Hypothalamus (tissue), 51 donors: ENCODE measurements at regions not wholly inside any gene's neighbourhood (a gene's known extent, or its start where the extent isn't known, plus 50 kb on each side); places are given as distances from the start of the nearest gene placed in this dataset.
"Not testable (repeated sequence)": the region's sequence is repeated elsewhere in the genome, so short reads cannot be mapped to it uniquely, and the experiment has no call there.

Source experiments
- DNase-seq, 51 donors: peaks; one replicate each; lab custom pipeline; 2025; lab: John Stamatoyannopoulos, UW

DNA sequence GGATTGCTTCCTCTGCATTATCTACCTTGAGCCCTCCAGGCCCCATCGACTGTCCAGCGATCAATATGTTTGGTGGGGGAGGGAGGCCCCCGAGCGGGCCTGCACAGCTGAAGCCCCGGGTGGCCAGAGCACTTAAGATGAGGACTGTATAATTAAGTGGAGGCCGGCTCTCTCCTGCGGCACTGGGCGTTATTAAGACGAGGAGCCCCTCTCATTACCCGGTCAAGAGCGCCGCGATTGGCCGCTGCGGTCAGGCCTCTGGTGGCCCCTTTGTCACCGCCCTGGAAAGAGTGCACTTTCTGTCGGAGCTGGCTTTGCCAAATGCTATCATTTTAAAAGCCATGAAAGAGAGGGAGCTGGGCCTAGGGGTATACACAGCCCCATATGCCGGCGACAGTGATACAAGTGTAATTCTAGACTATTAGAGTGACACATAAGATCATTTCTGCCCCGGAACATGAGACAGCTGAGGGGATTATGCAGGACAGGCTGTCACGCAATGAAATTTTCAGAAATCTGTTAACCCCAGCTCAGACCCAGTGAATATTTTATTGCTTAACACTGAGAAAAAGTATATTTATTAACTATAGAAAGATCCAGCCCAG is 106.3 kb upstream of the IRX1 start:
- DNase-seq: no peak

- DNase-seq: no peak
Observed at GRCh38 chr5:3484836-3485235, 110.8 kb upstream of the IRX1 start.

DNA sequence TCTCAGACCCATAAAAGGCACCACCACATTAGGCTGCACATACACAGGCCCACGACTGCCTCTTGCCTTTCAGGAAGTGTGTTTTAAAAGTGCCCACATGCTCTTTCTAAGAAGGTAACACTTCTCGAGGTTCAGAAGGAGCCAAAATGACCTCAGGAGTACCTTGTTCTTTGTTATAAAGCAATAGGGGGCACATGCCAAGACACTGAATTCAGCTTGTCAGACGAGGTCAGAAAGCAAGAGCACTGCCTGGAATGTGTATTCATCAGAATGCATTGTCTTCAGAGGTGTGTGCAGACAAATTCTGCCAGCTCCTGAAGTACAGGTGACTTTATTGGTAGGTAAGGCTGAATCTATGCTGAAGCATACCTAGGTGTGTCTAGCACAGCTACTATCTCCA is 114.5 kb upstream of the IRX1 start:
- DNase-seq: no peak

DNA sequence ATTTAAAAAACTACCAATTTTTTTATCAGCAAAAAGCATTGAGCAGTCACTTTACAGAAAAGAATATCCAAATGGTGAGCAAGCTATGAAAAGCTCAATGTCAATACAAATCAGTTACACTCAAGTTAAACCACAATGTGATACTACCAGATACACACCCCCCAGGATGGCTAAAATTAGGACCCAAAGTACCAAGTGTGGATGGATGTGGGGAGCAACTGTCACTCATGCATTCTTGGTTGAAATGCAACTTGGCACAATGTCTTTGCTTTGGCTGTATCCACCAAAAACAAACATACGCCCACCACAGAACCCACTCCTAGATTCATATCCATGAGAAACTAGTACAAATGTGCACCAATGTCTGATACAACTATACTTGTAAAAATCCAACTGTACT is 120.0 kb upstream of the IRX1 start:
- no peak for DNase-seq

DNA sequence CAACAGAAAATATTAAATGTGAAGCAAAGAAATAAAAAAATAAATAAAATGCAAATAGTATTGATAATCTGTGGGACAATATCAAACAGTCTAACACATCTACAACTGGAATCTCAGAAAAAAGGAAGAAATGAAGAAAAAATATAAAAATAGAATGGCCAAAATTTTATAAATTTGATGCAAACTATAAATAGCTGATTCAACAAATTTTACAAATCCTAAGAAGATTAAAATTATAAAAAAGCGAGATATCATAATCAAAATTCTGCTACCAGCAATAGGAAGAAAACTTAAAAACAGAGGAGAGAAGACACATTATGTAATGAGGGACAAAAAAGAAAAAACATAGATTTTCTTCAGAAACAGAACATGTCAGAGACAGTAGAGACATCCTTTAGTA is 129.2 kb upstream of the IRX1 start:
- no peak for DNase-seq

- no peak for DNase-seq
Observed at GRCh38 chr5:3460416-3460815, 135.2 kb upstream of the IRX1 start.

- DNase-seq: peak in 1 of 51 donors; percentile 7
Observed at GRCh38 chr5:3456121-3456681, 139.4 kb upstream of the IRX1 start.

DNA sequence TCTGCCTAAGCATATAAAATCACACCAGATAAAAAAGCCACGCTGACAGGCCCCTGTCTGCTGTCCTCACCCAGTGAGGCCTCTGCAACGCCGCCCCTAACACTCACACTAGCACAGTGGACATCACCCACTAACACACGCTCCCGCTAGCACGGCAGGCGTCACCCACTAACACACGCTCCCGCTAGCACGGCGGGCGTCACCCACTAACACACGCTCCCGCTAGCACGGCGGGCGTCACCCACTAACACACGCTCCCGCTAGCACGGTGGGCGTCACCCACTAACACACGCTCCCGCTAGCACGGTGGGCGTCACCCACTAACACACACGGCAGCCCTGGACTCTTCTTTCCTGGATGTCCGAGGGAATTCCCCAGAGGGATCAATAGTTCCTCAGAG is 141.6 kb upstream of the IRX1 start:
- DNase-seq: not testable (repeated sequence)

GRCh38 chr5:3452622-3453021 is 143.0 kb upstream of the IRX1 start:
- DNase-seq: no peak

DNA sequence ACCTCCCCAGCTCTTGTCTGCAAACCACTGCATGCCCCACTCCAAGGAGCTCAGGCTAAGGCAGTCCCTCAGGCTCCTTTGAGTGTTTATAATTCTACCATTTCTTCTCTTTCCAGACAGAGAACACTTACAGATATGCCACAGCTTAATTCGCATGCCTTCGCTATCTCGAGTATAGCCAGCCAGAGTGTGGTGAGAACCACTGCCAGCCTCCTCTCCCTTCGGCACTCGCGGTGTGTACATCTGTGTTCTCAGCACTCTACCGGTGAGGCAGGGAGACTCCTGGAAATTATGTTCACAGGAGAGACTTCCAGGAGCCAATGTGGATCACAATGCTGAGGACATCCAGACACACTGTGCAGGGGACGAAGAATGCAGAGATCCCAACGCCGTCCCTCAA is 143.7 kb upstream of the IRX1 start:
- no peak for DNase-seq

DNA sequence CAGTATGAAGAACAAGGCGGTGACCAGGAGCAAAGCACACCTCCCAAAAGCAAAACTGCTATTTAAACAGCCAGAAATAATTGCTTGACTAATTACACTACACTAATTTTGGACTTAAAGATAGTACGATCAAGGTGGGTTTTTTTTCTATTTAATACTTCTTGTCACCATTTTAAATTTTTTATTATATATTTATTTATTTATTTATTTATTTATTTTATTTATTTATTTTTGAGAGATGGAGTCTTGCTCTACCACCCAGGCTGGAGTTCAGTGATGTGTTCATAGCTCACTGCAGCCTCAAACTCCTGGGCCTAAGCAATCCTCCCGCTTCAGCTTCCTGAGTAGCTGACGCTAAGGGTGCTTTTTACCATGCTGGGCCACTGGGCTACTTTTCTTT is 146.2 kb upstream of the IRX1 start:
- no peak for DNase-seq

- no peak for DNase-seq
Observed at GRCh38 chr5:3446410-3446809, 149.2 kb upstream of the IRX1 start.

DNA sequence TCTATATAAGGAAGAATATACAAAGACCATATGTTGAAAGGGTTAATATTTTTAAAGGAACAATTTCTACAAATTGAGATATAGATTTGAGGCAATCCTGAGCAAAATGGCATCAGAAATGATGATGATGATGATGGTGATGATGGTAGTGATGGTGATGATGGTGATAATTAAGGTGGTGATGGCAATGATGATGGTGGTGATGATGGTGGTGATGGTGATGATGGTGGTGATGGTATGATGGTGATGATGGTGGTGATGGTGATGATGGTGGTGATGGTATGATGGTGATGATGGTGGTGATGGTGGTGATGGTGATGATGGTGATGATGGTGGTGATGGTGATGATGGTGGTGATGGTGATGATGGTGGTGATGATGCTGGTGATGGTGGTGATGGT is 150.1 kb upstream of the IRX1 start:
- DNase-seq: not testable (repeated sequence)

DNA sequence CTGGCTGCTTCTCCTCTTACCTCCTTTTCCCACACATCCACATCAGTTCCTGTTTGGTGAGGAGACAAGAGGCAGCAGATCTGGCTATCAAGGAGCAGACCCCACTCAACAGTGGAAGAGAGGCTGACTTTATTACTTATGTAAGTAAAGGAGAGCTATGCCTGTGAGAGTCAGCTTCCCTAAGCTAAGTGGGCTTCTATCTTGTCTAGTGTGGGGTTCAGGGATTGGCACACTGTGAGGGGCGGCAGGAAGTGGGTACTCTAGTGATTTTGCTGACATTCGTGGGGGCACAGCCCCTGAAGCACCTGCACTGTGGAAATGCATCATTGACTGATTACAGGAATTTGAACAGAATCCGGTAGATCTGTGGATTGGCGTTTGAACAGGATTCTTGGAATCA is 163.5 kb upstream of the IRX1 start:
- DNase-seq: no peak

GRCh38 chr5:3430691-3431090 is 164.9 kb upstream of the IRX1 start:
- DNase-seq: no peak

- peak in 18 of 51 donors; percentile 6 to 59 (median 34) for DNase-seq
Observed at GRCh38 chr5:3429962-3430361, 165.7 kb upstream of the IRX1 start.

DNA sequence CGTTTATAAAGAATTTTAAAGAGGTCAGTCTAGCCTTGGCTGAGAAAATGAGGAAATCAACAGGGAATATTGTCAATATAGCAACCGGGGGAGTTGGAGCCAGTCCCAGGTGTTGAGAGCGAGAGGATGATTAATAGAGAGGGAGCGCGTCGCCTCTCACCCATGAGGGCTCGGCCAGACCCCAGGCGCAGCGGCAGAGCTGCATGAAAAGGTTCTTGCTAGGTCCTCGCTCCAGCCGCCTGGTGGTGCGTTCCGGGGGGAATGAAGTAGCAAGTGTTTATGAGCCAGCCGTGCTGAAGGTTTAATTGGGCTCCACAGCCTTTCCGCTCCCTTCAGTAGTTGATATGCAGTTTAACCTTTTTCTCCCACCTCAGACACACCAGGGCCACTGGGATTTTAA is 167.3 kb upstream of the IRX1 start:
- DNase-seq: peak in 7 of 51 donors; percentile 3 to 17 (median 8)

DNA sequence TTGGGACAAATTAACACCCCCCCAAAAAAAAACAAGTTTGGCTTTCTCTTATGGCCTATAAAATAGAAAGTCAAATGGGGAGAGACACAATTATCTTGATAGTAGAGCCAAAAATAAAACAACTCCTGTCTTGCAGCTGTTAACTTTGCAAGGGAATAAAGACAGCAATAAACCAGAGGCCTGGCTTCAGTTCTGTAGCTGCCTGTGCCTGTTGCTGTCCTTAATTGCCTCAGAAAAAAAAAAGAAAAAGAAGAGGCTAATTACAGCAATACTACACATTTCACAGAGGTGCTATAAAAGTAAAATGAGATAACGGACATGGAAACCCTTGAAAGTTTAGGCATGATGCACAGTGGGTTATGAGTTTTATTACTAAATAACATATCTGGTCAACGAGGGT is 170.7 kb upstream of the IRX1 start:
- no peak for DNase-seq

GRCh38 chr5:3417376-3417943 is 178.2 kb upstream of the IRX1 start:
- no peak for DNase-seq

DNA sequence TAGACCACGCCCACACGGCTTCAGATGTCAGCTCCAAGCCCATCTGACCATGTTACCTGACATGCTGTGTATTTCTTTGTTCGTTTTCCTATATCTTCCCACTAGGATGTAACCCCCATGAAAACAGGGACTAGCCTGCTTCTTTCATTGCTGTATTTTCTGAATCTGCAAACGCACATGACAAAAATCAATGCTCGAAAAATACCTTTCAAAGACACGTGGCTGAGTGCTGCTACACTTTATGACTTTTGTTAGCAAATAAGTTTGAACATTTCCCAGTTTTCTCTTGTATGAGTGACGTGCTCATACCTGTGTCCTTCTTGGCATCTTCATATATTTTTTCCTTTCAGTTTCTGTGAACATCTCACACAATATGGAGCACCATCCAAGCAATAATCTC is 181.3 kb upstream of the IRX1 start:
- no peak for DNase-seq

GRCh38 chr5:3412146-3412545 is 183.5 kb upstream of the IRX1 start:
- no peak for DNase-seq

DNA sequence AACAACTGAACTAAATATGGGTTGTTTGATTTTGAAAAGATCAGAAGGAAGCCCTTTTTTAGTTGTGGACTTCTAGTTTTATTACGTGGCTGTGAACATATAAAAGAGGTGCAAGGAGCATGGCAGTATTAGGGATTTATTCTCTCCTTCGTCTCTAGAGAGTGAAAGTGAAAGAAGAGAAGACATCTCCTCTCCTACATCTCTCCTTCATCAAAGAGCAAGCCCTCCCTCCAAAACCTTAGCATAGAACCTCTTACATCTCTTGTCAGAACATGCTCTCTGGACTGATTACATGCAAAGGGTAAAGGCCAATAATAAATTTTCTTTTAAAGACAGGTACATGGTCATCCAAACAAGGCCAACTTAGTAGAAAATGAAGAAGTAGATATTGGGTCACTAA is 184.3 kb upstream of the IRX1 start:
- no peak for DNase-seq

GRCh38 chr5:3401635-3402034 is 194.0 kb upstream of the IRX1 start:
- no peak for DNase-seq
